Activated naive CD4-positive, alpha-beta T cell (primary cell): ENCODE measurements at regions not wholly inside any gene's neighbourhood (a gene's known extent, or its start where the extent isn't known, plus 50 kb on each side); places are given as distances from the start of the nearest gene placed in this dataset.
"Not testable (repeated sequence)": the region's sequence is repeated elsewhere in the genome, so short reads cannot be mapped to it uniquely, and the experiment has no call there.

ENCODE experiments used
- DNase-seq, 4 experiments: peaks; one replicate each; lab custom pipeline; 2025; lab: John Stamatoyannopoulos, UW

GRCh38 chr3:150242220-150242936, 165.7 kb upstream of the TSC22D2 start:
- DNase-seq = no peak

GRCh38 chr3:150240891-150241290, 167.2 kb upstream of the TSC22D2 start:
- no peak for DNase-seq

DNA sequence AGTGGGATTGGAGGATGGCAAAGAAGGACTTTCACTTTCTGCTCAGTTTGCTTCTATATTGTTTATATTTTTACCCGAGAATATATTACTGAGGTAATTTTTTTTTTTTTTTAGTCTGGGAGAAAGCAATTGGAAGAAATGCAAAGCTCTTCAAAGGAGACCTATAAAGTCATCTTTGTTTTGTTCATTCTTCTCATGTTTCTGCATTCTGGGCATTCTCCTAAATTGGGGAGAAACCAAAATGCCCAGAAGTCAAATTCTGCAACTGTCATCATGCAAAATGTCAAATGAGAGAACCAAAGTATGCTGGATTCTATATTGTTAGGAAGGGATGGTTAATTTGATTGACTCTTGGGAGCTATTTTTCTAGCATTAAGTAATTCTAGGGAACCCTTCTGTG, 168.3 kb upstream of the TSC22D2 start:
- DNase-seq = no peak

GRCh38 chr3:150238995-150239619, 169.0 kb upstream of the TSC22D2 start:
- DNase-seq = no peak

DNA sequence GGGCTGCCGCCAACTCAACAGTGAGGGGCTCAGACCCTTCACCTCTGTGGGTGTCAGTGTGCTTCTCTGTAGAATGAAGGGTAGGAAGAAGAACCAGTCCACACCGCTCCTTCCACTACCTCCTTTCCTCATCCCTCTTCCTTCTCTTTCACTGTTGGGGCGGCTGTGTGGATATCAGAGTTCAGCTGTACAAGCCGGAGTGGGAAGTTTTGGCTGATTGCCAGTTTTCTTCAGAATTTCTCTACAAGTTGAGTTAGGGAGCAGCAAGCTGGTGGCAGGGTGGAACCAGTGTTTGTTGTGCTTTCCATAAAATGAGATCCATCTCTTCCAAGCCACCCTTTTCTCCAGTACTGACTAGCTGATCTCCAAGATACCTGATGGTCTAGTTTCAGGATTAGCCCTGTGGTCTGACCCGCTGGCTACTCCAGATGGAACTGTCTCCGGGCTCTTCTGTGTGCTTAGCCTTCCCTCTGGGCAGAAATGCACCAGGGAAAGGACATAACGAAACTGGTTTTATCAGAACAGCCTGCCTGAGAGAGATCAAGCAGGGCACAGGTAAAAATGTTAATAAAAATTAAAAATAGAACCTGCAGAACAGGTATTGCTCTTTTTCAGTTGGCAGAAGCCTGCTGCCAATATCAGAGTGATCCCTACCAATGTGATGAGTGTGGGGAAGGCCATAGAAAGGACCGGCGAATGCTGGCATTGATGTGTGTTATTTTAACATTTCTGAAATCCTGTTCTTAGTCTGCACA, 169.9 kb upstream of the TSC22D2 start:
- no peak for DNase-seq

GRCh38 chr3:150237490-150237889, 170.6 kb upstream of the TSC22D2 start:
- DNase-seq = no peak

DNA sequence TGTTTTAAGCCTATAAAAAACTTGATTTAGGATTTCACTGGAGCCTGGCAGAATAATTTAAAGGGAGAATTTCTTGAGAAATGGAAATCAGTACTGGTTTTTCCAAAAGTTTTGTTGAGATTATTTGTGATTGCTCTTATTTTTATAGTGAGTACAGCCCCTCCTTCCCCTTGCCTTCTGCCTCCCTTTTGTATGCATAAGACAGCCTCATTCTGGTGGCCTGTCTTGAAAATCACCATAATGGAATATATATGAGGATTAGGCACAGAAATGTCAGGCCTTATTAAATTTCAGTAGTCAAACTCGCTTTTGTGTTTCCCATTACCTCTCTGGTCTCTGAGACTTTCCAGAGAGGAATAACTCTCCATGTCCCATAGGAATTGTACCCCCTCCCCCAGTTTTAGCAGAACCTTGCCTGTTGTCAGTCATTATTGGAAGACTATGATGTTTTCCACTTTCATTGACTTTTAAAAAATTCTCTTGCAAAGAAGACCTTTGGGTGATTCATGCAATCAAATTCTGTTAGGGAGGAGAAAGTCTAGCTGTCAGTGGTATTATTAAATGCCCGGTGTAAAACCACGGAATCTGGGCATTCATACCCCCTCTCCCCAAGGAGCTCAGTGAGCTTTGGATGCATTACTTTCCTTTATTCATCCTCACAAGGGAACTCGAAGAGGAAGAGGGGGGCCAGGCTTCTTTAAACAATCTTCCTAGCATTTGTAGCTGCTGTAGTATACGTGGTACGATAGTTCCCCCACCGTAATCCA, 171.6 kb upstream of the TSC22D2 start:
- no peak for DNase-seq

DNA sequence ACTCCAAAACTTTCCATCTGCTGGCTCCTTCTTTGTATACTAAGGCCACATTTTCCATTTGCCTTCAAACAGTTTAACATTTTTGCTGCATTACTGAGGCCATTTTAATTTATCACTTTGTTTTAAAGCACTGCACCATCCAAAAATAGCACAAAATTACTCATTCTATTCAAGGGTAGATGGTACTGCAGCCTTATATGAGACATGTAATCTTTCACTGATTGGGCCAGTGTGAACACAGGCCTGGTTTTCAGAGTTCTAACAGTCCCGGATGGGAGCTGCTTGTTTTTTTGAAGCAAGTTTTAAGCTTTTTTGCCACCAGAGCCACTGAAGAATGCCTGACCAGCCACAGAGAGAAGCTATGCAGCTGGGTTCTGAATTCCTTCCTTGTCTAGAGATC, 172.3 kb upstream of the TSC22D2 start:
- no peak for DNase-seq

GRCh38 chr3:150232992-150233451, 175.1 kb upstream of the TSC22D2 start:
- no peak for DNase-seq

DNA sequence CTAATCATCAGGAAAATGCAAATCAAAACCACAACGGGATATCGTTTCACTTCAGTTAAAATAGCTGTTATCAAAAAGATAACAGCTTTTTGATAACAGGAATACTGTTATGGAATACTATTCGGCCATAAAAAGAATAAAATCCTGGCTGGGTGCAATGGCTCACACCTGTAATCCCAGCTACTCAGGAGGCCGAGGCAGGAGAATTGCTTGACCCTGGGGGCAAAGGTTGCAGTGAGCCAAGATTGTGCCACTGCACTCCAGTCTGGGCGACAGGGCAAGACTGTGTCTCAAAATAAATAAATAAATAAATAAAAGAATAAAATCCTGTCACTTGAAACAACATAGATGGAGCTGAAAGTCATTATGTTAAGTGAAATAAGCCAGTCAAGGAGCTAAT, 178.1 kb upstream of the TSC22D2 start:
- DNase-seq = no peak

DNA sequence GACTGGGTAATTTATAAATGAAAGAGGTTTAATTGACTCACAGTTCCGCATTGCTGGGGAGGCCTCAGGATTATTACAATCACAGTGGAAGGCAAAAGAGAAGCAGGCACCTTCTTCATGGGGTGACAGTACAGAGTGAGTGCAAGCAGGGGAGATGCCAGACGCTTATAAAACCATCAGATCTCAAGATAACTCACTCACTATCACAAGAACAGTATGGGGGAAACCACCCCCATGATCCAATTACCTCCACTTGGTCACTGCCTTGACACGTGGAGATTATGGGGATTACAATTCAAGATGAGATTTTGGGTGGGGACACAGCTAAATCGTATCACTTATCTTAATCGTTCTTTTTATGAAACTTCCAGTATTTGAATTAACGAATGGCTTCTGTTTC, 179.5 kb upstream of the TSC22D2 start:
- DNase-seq = not testable (repeated sequence)

DNA sequence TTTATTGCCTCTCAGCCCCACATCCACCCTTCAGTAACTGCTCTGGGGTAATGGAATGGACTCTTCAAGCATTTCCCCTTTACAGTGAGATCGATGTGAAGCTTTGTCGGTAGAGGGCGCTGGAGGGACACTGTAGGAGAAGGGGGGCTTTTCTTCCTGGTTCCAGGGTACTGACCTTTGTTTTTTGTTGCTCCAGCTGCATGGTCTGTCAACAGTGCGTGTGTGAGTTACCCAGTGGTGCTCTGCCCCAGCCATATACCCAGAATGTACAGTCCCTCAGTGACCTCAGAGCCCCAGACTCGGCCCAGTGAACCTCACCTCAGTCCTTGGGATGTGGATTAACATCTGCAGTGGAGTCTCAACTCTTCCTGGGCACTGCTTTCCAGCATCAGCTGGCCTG, 180.3 kb upstream of the TSC22D2 start:
- no peak for DNase-seq

DNA sequence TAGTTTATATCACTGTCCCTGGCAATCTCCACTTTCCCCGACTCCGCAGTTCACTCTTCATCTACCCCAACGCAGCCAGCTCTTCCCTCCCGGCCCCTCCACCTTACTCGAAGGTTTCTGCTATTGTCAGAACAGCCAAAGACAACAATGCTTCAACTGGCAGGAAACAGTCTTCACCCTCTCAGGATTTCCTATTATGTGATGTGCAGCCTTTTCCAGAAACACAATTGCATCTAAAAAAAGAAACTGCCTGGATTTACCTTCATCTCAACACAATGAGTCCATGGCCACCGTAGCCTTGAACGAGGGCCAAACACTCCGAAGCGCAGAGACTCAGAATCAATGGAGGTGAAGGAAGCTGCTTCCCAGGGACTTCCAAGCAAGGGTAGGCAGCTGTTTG, 182.1 kb upstream of the TSC22D2 start:
- no peak for DNase-seq

DNA sequence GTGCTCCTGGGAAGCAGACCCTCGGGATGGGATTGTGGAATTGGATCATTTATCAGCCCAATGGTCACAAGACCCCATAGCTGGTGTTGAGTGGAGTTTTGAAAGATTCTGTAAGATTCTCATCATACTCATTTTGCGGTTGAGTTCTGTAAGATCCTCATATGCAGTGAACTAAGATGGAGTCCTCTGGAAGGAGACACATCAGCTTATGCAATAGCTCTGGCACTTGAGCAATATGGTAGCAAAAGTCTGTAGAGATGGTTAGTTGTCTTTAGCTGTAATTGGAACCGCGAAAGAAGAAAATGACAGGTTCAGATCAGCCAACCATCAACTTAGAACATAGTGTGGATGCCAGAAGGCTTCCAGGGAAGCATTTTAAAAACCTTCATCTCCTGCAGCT, 184.5 kb upstream of the TSC22D2 start:
- DNase-seq = no peak

DNA sequence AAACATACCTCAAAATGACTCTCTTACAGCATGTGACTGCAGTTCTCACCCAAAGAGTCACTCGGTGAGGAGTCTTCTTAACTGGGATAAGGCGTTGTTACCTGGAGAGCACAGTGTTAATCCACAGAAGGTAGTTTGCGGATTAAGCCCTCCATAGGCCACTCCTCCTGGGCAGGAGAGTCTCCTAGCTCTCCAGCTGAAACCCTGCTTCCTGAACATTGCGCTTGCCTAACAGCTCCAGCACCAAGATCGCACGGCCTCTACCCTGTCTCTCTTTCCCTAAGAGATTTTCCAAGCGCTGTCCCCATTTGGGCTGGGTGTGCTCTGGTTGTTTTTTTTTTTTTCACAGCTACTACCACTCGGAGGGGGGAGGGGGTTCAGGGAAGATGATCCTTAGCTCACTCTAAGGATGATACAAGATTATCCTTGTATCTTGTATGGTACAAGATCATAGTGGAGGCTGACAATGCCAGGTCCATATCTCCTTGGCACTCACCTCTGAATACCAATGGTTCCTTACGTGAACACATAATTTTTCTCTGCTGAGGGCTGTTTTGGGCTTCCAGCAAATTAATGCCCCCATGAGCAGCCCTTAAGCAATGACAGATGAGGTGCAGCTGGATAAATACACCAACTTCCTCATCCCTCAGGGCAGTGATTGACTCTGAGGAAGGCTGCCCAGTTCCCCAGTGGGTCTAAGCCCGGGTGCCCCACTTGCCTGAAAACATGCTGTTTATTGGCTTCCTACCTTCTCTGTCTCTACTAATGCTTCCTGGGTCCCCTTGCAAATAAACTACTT, 185.2 kb upstream of the TSC22D2 start:
- DNase-seq = no peak

DNA sequence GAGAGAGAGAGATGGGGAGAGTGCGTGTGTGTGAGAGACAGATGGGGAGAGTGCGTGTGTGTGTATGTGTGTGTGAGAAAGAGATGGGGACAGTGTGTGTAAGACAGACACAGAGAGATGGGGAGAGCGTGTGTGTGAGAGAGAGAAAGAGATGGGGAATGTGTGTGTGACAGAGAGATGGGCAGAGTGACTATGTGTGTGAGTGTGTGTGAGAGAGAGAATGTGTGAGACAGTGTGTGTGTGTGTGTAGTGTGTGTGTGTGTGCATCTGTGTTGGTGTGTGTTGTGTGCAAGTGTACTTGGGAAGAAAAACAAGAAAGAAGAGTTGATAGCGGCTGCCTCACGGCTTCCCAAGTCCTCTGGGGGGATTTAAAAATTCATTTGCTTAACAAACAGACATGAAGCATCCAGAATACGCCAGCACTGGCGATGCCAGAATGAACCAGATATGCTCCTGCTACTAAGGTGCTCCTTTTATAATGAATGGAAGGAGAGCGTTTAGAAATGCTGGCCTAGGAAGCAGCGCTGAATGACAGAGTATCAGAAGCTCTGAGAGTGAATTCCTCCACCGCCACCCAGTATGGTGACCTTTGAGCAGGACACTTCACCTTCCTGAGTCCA, 186.1 kb upstream of the TSC22D2 start:
- DNase-seq = no peak

GRCh38 chr3:150220799-150221198, 187.3 kb upstream of the TSC22D2 start:
- no peak for DNase-seq

- DNase-seq = no peak
These were observed 188.1 kb upstream of the TSC22D2 start for GRCh38 chr3:150220041-150220440.

GRCh38 chr3:150218841-150219240, 189.3 kb upstream of the TSC22D2 start:
- DNase-seq = no peak

GRCh38 chr3:150218236-150218635, 189.9 kb upstream of the TSC22D2 start:
- no peak for DNase-seq

- DNase-seq = no peak
These were observed 190.4 kb upstream of the TSC22D2 start for GRCh38 chr3:150217691-150218090.
